GM12874 (cell line): ENCODE measurements at regions not wholly inside any gene's neighbourhood (a gene's known extent, or its start where the extent isn't known, plus 50 kb on each side); places are given as distances from the start of the nearest gene placed in this dataset.

Experiments
- TF ChIP-seq, protein P1 (sequence below): IDR thresholded peaks from 2 replicates; pipeline ENCODE4 v1.5.1; 2011; ENCODE audit warnings: low read depth, mild to moderate bottlenecking, control low read depth, low read length, moderate library complexity; ENCODE audit not compliant: insufficient read depth

DNA sequence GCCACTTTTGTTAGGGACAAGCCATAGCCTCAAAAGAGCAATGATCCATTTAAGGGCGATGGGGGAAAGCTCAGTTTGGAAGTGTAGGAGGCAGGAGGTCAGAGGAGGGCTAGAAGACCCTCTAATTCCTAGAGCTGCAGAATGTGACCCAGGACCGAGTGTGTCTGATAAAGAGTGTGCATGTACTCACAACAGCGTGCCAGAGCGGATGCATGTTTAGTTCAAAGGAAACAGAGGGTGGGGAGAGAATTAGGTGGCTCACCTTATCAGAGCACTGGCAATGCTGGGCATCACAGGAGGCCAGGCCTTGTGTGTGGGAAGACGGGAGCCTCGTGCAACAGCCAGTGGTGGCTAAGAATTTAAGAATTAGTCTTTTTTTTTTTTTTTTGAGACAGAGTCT lies 133.9 kb upstream of the COBL start:
- TF ChIP-seq, protein P1, sequence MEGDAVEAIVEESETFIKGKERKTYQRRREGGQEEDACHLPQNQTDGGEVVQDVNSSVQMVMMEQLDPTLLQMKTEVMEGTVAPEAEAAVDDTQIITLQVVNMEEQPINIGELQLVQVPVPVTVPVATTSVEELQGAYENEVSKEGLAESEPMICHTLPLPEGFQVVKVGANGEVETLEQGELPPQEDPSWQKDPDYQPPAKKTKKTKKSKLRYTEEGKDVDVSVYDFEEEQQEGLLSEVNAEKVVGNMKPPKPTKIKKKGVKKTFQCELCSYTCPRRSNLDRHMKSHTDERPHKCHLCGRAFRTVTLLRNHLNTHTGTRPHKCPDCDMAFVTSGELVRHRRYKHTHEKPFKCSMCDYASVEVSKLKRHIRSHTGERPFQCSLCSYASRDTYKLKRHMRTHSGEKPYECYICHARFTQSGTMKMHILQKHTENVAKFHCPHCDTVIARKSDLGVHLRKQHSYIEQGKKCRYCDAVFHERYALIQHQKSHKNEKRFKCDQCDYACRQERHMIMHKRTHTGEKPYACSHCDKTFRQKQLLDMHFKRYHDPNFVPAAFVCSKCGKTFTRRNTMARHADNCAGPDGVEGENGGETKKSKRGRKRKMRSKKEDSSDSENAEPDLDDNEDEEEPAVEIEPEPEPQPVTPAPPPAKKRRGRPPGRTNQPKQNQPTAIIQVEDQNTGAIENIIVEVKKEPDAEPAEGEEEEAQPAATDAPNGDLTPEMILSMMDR = no peak

DNA sequence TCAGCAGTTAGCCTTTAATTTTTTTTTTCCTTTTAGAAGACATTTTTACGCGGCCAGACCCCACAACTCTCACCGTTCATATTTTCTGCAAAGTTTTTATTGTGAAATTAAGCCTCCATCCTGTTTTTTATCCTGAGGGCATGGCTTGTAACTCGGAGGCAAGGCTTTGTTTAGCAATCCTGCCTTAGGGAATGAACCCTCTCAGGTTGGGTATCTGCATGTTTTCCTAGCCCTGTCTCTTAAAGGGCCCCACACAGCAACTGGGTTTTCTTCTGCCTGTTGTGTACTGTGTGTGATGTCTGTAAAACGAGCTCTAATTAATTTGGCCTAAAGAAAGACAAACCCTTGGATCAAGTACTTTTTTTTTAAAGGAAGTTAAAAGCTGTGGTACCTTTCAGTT lies 130.2 kb upstream of the COBL start:
- TF ChIP-seq, protein P1 = no peak

DNA sequence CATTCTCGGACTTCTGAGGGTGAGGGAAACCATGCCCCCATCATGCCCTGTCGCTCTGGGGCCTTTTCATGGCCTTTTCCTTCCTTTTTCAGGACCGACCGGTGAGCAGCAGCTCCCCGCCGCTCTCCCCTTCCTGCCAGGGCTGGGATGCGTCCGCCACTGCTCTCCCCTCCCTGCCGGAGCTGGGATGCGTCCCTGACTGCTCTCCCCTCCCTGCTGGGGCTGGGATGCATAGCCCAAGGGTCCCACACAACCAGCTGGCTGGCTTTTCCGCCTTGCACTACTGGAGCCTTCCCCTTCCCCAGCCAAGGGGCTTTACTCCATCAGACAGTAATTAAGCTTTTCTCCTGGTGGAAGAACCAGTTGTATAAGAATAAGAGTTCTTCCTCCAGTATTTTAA lies 129.7 kb upstream of the COBL start:
- TF ChIP-seq, protein P1 = no peak

DNA sequence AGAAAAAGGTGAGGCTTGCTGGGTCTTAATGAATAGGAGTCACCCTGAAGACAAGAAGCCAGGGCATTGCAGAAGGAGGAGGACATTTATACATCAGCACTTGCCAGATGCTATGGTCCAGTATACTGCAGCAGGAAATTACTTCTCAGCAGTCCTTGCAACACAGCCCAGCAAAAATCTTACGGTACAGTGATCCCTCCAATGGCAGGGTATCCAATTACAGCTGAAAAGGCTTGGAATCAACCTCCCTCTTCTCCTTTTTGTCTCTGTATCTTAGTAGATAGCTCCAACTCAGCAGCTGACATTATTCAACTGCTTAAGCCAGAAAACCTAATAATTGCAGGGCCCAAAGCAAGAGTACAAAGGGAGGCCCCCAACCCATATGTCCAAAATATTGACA lies 128.3 kb upstream of the COBL start:
- TF ChIP-seq, protein P1 = no peak

GRCh38 chr7:51430480-51431086 lies 114.0 kb upstream of the COBL start:
- TF ChIP-seq, protein P1 = peak; percentile 65

DNA sequence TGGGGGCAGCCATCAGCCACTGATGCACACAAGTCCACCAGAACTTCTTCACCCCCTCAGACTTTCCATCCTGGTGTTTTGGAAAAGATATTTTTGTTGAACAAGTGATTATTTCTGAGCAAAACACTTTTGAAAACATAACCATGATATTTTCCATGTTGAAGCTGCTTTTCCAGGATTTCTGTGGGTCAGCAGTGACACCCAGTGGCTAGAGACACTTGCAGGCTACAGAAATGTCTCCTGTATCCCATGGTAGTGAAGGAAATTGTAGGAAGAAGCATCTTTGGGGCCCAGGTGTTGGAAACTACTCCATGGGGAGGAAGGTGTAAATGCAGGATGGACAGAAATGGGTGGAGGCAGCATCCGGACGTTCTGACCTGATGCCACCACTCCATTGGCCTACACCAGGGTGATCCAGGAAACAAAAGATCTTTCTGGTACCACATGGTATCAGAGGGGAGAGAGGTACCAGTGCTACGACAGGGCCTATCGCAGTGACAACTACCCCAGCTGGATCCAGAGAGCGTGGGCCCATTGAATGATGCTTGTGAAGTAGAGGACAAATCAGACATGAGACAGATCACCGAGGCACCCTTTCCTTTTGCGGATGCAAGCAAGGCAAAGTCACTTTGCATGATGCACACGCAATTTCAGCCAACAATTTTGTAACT lies 111.7 kb upstream of the COBL start:
- TF ChIP-seq, protein P1 = no peak

GRCh38 chr7:51426163-51426562 lies 109.6 kb upstream of the COBL start:
- TF ChIP-seq, protein P1 = no peak
